GM18498 (cell line): ENCODE measurements at regions not wholly inside any gene's neighbourhood (a gene's known extent, or its start where the extent isn't known, plus 50 kb on each side); places are given as distances from the start of the nearest gene placed in this dataset.

Source experiments
- ATAC-seq: cut with Tn5 transposase; IDR thresholded peaks from one replicate; pipeline ENCODE4 v1.9.1; 2021; ENCODE audit warnings: mild to moderate bottlenecking, moderate library complexity; ENCODE audit not compliant: unreplicated experiment

DNA sequence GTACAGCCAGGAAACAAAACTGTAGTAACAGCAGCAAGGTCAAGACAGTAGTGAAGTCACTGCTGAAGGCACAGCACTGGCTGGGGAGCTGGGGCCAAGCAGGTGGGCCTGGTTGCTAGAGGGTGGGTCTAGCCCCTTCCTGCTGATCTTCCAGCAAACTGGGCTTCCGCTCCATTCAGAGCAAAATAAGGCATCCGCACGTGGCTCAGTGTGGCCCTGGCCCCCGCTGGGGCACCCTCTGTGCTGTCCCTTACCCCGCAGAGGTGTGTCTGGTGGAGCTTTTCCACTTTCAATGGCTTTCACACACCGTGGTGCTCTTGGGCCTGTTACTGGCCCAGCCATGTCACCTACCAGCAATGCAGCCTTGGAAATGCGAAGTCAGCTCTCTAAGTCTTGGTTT, 162.4 kb upstream of the B3GAT1 start:
- ATAC-seq = no peak

DNA sequence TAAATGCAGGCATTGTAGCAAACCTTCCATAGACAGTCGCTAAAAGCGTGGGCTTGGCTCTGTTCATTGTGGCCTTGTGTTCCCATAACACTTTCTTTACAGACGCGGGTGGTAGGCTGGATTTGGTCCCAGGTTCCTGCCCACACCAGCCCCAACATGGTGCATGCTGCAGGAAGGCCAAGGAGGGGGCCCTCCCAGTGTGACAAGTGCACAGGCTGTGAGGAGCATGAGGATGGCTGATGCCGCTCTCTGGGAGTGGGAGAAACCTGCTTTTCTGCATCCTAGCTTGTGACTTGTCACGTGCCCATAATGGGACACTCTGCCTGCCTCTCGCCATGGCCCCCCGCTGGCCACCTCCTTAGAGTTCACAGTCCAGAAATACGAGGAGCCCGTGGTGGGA, 161.8 kb upstream of the B3GAT1 start:
- ATAC-seq = no peak

GRCh38 chr11:134572741-134573675, 161.0 kb upstream of the B3GAT1 start:
- no peak for ATAC-seq

DNA sequence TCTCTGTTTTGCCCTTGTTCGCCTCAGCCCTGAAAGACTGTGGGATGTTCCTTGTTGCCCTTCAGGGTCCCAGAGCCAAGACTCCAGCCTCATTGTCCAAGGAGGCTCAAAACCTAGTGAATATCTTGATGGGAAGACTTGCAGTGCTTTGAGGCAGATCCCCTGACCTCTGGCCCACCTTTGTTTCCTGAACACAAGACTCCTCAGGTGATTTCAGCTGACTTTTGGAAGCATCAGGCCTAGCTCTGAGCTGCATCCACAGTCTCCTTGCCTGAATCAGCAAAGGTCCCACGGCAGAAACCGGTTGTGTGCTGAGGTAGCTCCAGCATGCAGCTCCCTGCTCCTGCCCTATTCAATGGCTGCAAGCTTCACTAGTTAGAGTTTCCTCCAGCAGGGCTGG, 159.3 kb upstream of the B3GAT1 start:
- ATAC-seq = no peak

DNA sequence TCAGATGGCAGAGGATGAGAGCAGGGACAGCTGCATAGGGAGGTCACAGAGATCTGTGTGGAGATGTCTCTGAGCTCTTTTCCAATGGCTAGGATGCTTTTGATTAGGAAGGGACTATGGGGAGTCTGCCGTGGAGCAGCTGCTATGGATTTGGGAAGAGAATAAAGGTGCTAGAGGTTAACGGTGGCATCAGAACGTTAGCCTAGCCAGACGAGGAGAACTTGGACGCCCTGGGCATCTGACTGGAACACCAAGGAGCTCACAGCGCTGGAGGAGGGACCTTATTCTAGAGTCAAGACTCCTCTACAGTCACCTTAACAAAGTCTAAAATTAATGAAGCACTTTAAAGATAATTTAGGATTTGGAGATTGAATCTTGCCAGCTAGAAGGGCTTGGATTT, 157.2 kb upstream of the B3GAT1 start:
- ATAC-seq = no peak

DNA sequence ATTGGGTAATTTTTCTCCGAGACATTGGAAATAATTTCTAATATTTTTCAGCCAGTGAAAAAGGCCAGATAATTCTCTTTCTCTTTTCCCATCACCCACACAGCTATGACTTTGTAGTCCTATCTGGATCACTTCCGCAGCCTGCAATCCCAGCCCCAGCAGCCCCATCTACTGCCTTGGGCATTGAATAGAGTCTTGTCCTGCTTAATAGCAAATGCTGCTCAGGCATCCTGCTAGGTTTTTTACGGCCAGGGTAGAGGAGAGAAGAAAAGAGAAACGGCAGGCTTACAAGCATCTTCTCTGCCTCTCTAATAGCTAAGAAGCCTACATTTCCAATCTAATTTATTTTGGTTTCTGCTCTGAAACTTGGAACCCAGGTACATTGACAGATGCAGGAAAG, 154.3 kb upstream of the B3GAT1 start:
- ATAC-seq = no peak

DNA sequence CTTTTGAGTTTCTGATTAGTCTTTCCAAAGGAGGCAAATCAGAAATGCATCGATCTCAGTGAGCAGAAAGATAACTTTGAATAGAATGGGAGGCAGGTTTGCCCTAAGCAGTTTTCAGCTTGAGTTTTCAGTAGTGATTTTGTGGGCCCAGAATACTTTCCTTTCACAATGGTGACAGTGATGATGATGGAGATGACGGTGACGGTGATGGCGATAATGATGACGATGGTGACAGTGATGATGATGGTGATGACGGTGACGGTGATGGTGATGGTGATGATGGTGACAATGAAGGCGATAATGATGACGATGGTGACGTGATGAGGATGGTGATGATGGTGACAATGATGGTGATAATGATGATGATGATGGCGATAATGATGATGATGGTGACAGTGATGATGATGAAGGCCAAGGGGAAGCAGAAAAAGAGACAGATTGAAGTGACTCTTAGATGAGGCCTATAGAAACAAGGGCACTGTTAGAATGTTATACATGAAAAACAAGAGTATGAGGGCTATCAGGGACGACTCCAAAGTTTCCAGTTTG, 153.4 kb upstream of the B3GAT1 start:
- ATAC-seq = no peak

GRCh38 chr11:134564472-134565200, 152.6 kb upstream of the B3GAT1 start:
- no peak for ATAC-seq

- ATAC-seq = no peak
Measured at GRCh38 chr11:134562941-134563471, 151.0 kb upstream of the B3GAT1 start.

GRCh38 chr11:134562196-134562595, 150.2 kb upstream of the B3GAT1 start:
- no peak for ATAC-seq

GRCh38 chr11:134561331-134561720, 149.3 kb upstream of the B3GAT1 start:
- ATAC-seq = no peak

GRCh38 chr11:134560566-134561330, 148.7 kb upstream of the B3GAT1 start:
- no peak for ATAC-seq

GRCh38 chr11:134560066-134560465, 148.0 kb upstream of the B3GAT1 start:
- no peak for ATAC-seq

DNA sequence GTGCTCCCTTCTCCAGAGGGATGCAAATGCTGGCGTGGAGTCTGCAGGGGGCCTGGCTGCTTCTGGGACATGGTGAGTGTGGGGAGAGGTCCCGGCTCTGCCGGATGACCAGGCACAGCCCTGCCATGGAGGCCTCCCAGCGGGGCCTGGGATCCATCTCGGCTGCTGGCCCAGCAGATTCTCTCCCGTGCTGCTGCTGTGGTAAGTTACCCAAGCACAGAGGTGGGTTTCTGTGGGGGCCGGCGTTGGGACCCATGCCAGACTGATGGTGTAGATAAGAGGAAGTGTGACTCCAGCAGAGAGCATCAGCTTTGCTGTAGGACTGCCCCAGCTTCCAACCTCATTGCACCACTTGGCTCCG, 147.5 kb upstream of the B3GAT1 start:
- ATAC-seq = no peak

DNA sequence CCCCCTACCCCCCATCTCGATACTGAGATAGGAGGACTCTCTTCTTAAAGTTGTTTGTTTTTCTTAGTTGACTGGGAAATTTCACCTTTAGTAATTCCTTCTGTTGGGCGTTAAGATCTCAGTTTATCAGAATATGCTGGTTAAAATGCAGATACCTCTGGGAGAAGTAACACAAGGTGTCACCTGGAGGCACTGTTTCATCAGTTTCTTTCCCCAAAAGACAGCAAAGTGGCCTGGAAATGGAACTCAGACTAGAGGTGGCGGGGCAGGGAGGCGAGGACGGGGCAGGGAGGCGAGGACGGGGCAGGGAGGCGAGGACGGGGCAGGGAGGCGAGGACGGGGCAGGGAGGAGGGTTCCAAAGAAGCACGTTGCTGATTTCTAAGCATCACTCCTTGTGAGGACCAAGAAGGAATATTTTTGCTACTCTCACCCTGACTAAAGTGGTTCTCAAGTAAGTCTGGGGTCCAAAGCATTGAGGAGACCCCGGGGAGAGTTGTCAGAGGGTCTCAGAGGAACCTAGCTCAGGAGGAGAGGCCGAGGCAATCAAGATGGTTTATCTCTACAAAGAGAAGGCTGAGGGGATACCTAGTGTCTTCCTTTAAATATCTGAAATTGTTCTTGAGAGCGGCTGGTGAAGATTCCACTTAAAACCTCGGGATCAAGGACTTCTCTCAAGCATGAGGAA, 147.0 kb upstream of the B3GAT1 start:
- no peak for ATAC-seq

- no peak for ATAC-seq
Measured at GRCh38 chr11:134558258-134558835, 146.3 kb upstream of the B3GAT1 start.

GRCh38 chr11:134557571-134558257, 145.7 kb upstream of the B3GAT1 start:
- ATAC-seq = no peak

- ATAC-seq = no peak
Measured at GRCh38 chr11:134556186-134556585, 144.1 kb upstream of the B3GAT1 start.

DNA sequence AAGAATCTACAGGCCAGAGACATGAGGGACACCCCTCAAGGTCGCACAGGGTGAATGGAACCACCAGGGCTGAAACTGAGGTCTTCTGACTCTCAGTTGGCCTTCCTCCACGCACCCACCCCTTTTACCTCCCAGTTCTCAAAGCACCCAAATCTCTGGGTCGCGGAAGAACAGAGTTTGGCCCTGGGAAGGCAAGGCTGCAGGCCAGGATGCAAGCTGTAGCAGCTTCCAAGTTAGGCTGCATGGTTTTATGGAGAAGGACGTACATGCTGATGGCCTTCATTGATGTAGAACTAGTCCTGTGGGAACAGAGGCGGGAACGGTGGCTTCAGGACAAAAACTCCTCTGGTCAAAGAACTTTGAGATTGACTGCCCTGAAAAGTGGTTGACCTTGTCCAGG, 143.5 kb upstream of the B3GAT1 start:
- no peak for ATAC-seq
